ENCODE measurements at regions not wholly inside any gene's neighbourhood (a gene's known extent, or its start where the extent isn't known, plus 50 kb on each side); places are given as distances from the start of the nearest gene placed in this dataset.

DNA sequence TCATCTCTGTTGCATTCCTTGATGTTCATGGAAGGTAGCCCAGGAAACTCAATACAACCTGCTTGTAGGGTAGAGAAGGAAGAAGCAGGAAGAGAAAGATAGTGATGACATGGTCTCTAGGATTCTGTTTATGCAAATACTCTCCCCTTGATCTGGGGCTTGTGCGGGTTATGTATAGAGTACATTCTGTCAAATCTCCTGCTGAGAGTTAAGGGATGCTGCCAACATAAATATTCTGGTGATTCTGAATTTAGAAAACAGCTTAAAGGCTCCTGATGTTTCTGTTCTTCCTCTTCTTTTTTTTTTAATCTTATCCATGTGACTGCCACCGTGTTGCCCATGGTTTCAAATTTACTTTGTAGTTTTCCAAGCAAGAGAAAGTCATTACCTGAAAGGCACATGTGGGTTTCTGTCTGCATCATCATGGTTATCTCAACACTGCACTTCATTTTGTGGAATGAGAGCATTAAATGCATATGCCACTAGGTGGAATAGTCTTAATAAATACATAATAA lies 150.6 kb downstream of the RPS12 start:
- peaks cover 0 to 4% of the 10 kb centered on the region in 2 experiments for H3K27me3 ChIP-seq (ENCODE audit: control insufficient read depth in 2 of 2, insufficient read depth in 2 of 2, low read length in 2 of 2)
- no peak overlapping the region for H2AFZ ChIP-seq (ENCODE audit: low read depth, low read length)
- H3K9ac ChIP-seq (replicated peaks; ENCODE audit: extremely low read depth, insufficient read depth, low read length), result no peak overlapping the region
- ChIA-PET POLR2A (no interaction called here), CTCF (interaction anchor here (1.1 to 1.6 kb wide), 4 partner anchors 28 to 952 kb away, joined by 3 to 7 read pairs (median 4); no protein-coding TSS in a partner anchor)
- dilution Hi-C loops (cut with MboI; ENCODE audit: extremely low pct_ligation_motif_present, low sequenced_read_pairs) (no loop called here), intact Hi-C loops (cut with micrococcal nuclease) (loop anchor here (5.0 kb wide), 4 partner anchors 133 to 952 kb away; partner anchors contain the start of gene RPS12)
- H3K4me2 ChIP-seq (ENCODE audit: insufficient read depth, low read length), result no peak overlapping the region
- BruUV-seq (replicated peaks), result no TSS peak
- no peaks in the 10 kb centered on the region for H3K9me1 ChIP-seq (replicated peaks; ENCODE audit: control insufficient read depth, extremely low read depth, insufficient read depth, low read length)
- no peaks in the 10 kb centered on the region for H3K79me2 ChIP-seq (ENCODE audit: control insufficient read depth, insufficient read depth, low read length)
- TF ChIP-seq MYC (IDR thresholded peaks at IDR 0.05; ENCODE audit: low read depth, low read length) (no peak), JUN (IDR thresholded peaks at IDR 0.05; ENCODE audit: borderline replicate concordance, insufficient read depth, insufficient read length, low read depth) (no peak), GATA2 (IDR thresholded peaks at IDR 0.05; ENCODE audit: insufficient read depth, insufficient read length, low read depth, low read length) (no peak), POLR2A (IDR thresholded peaks at IDR 0.05; ENCODE audit: low read depth, low read length) (no peak), POLR2AphosphoS5 (IDR thresholded peaks at IDR 0.05; ENCODE audit: insufficient read depth, low read depth, low read length) (no peak), FOS (IDR thresholded peaks at IDR 0.05; ENCODE audit: borderline replicate concordance, insufficient read depth, low read length) (no peak), EZH2 (IDR thresholded peaks at IDR 0.05; ENCODE audit: borderline replicate concordance, low read depth, low read length, severe bottlenecking) (no peak)
- TF ChIP-seq, protein P1, sequence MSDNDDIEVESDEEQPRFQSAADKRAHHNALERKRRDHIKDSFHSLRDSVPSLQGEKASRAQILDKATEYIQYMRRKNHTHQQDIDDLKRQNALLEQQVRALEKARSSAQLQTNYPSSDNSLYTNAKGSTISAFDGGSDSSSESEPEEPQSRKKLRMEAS (IDR thresholded peaks at IDR 0.05; ENCODE audit: insufficient read depth, insufficient read length), result no peak
- no peak overlapping the region for H3K27ac ChIP-seq (ENCODE audit: insufficient read depth, low read depth, low read length)
- peak; percentile 69 for DNase-seq (ENCODE audit: low read depth, low spot score)
- no peaks in the 10 kb centered on the region for H4K20me1 ChIP-seq (replicated peaks; ENCODE audit: control insufficient read depth, extremely low read depth, insufficient read depth, low read length)
- FAIRE-seq, result peak; percentile 8
- H3K4me1 ChIP-seq (ENCODE audit: control insufficient read depth, extremely low read depth, insufficient read depth, low read length), result peaks cover 20% of the 10 kb centered on the region
- H3K36me3 ChIP-seq (ENCODE audit: control insufficient read depth in 2 of 2, extremely low read depth in 1 of 2, insufficient read depth in 2 of 2, low read length in 2 of 2), result no peaks in the 10 kb centered on the region
- H3K9me3 ChIP-seq (replicated peaks; ENCODE audit: control insufficient read depth, insufficient read depth, low read length), result no peaks in the 10 kb centered on the region
- no peak overlapping the region for H3K4me3 ChIP-seq (replicated peaks in 1 of 3; ENCODE audit: insufficient read depth in 1 of 3, low read depth in 1 of 3, low read length in 3 of 3)

DNA sequence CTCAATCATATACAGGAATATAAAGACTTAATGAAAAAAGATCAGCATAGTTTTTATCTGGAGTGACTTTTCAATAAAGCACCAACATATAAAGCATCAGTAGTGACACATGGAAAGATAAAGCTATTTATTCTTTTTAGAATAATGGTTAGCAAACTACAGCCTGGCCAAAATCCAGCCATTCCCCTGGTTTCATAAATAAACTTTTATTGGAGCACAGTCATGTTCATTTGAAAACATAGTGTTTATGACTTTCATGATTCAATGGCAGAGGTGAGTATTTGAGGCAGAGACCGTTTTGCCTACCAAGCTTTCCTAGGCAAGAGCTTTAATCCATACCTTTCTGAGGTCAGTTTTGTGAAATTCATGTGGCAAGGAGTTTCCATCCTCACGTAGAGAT lies 153.5 kb downstream of the RPS12 start:
- H3K27me3 ChIP-seq (ENCODE audit: control insufficient read depth in 2 of 2, insufficient read depth in 2 of 2, low read length in 2 of 2), result no peaks in the 10 kb centered on the region
- peaks cover 20% of the 10 kb centered on the region for H3K4me1 ChIP-seq (ENCODE audit: control insufficient read depth, extremely low read depth, insufficient read depth, low read length)
- DNase-seq (ENCODE audit: low read depth, low spot score) (no peak), FAIRE-seq (no peak)
- H3K4me2 ChIP-seq (ENCODE audit: insufficient read depth, low read length), result no peak overlapping the region
- TF ChIP-seq, protein P2, sequence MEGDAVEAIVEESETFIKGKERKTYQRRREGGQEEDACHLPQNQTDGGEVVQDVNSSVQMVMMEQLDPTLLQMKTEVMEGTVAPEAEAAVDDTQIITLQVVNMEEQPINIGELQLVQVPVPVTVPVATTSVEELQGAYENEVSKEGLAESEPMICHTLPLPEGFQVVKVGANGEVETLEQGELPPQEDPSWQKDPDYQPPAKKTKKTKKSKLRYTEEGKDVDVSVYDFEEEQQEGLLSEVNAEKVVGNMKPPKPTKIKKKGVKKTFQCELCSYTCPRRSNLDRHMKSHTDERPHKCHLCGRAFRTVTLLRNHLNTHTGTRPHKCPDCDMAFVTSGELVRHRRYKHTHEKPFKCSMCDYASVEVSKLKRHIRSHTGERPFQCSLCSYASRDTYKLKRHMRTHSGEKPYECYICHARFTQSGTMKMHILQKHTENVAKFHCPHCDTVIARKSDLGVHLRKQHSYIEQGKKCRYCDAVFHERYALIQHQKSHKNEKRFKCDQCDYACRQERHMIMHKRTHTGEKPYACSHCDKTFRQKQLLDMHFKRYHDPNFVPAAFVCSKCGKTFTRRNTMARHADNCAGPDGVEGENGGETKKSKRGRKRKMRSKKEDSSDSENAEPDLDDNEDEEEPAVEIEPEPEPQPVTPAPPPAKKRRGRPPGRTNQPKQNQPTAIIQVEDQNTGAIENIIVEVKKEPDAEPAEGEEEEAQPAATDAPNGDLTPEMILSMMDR (IDR thresholded peaks at IDR 0.05; ENCODE audit: extremely low read depth in 1 of 2, insufficient read depth in 1 of 2, low read depth in 1 of 2, low read length in 2 of 2), result no peak
- TF ChIP-seq EZH2 (IDR thresholded peaks at IDR 0.05; ENCODE audit: borderline replicate concordance, low read depth, low read length, severe bottlenecking) (no peak), POLR2AphosphoS5 (IDR thresholded peaks at IDR 0.05; ENCODE audit: insufficient read depth, low read depth, low read length) (no peak), POLR2A (IDR thresholded peaks at IDR 0.05; ENCODE audit: low read depth, low read length) (no peak), JUN (IDR thresholded peaks at IDR 0.05; ENCODE audit: borderline replicate concordance, insufficient read depth, insufficient read length, low read depth) (no peak), GATA2 (IDR thresholded peaks at IDR 0.05; ENCODE audit: insufficient read depth, insufficient read length, low read depth, low read length) (no peak), FOS (IDR thresholded peaks at IDR 0.05; ENCODE audit: borderline replicate concordance, insufficient read depth, low read length) (no peak), MYC (IDR thresholded peaks at IDR 0.05; ENCODE audit: low read depth, low read length) (no peak)
- TF ChIP-seq, protein P1 (IDR thresholded peaks at IDR 0.05; ENCODE audit: insufficient read depth, insufficient read length), result no peak
- CTCF ChIA-PET, result no interaction called here
- no peaks in the 10 kb centered on the region for H3K36me3 ChIP-seq (ENCODE audit: control insufficient read depth in 2 of 2, extremely low read depth in 1 of 2, insufficient read depth in 2 of 2, low read length in 2 of 2)
- no peak overlapping the region for H3K27ac ChIP-seq (ENCODE audit: insufficient read depth, low read depth, low read length)
- intact Hi-C loops (cut with micrococcal nuclease), result no loop called here
- H3K9me3 ChIP-seq (replicated peaks; ENCODE audit: control insufficient read depth, insufficient read depth, low read length), result no peaks in the 10 kb centered on the region
- no peaks in the 10 kb centered on the region for H4K20me1 ChIP-seq (replicated peaks; ENCODE audit: control insufficient read depth, extremely low read depth, insufficient read depth, low read length)
- no peak overlapping the region for H3K4me3 ChIP-seq (replicated peaks in 1 of 3; ENCODE audit: insufficient read depth in 1 of 3, low read depth in 1 of 3, low read length in 3 of 3)
- no peaks in the 10 kb centered on the region for H3K9me1 ChIP-seq (replicated peaks; ENCODE audit: control insufficient read depth, extremely low read depth, insufficient read depth, low read length)
- POLR2A ChIA-PET, result interaction anchor here (0.6 kb wide), 1 partner anchor 1691 kb away, joined by 3 read pairs; no protein-coding TSS in a partner anchor
- H2AFZ ChIP-seq (ENCODE audit: low read depth, low read length), result no peak overlapping the region
- BruUV-seq (replicated peaks), result no TSS peak
- H3K9ac ChIP-seq (replicated peaks; ENCODE audit: extremely low read depth, insufficient read depth, low read length), result no peak overlapping the region
- dilution Hi-C loops (cut with MboI; ENCODE audit: extremely low pct_ligation_motif_present, low sequenced_read_pairs), result no loop called here
- no peaks in the 10 kb centered on the region for H3K79me2 ChIP-seq (ENCODE audit: control insufficient read depth, insufficient read depth, low read length)

All from endothelial cell of umbilical vein (primary cell).